GM18520 (cell line): ENCODE measurements at regions not wholly inside any gene's neighbourhood (a gene's known extent, or its start where the extent isn't known, plus 50 kb on each side); places are given as distances from the start of the nearest gene placed in this dataset.

Source experiments
- ATAC-seq: cut with Tn5 transposase; IDR thresholded peaks from one replicate; pipeline ENCODE4 v1.9.1; 2021; ENCODE audit not compliant: unreplicated experiment

DNA sequence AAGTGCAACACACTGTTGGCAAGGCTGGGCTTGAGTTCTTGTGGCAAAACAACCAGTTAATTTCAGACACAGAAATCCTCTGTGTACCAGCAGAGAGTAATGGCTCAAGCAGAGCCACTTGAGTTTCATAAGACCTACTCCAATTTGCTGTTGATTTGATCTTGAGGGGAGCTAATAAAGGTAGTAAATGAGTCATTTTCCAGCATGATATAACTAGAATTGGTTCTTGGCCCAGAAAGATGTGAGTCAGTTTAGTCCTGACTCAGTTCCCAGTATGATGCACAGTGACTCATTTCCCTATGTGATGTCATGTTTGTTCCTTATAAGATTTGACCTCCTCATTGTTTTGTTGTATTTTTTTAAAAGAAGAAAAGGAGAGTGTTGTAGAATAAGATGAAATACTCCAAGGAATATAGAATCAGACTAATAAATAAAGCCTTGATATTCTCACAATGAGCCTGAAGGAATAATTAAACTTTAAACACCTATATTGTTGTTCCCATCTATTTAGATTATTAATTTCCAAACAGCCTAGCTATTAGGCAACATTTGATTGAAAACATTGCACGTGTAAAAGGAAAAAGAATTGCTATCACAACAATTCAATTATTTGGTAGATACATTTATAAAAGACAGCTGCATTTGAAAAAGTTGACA is 186.2 kb downstream of the REEP3 start:
- ATAC-seq, result peak; percentile 93

DNA sequence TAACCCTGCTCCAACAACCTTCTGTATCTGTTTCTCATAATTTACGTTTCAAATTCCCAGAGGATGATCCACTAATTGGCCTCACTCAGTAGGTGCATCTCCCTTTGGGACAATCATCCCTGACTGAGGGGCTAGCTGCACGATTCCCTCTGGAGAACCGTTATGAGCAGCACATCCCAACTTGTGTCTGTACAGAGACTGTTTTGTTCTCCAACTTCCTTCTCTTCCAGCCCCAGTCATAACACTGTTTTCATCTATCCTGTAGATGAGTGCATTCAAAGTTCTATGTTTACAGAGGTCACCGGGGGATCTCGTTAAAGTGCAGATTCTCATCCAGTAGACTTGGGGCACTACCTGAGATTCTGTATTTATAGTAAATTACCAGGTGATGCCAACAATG is 187.2 kb downstream of the REEP3 start:
- no peak for ATAC-seq

- no peak for ATAC-seq
These were observed 189.5 kb downstream of the REEP3 start for GRCh38 chr10:63710703-63711102.

DNA sequence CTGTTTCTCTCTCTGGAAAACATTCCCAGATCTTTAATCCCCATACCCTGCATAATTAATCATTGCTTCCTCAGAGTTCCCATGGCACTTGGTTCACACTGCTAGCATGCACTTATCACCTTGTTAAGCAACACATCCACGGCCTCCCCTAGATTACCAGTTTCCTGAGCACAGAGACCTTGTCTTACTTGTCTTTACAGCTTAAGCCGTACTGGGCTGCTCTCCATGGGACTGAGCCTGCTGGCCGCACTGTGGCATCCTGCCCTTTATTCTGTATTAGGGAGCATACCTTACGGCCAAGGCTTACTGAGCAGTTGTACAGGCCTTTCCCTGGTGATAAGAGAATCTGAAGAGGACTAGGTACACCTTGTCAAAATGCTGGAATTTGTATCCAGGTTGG is 190.2 kb downstream of the REEP3 start:
- no peak for ATAC-seq

- ATAC-seq, result no peak
These were observed 190.9 kb downstream of the REEP3 start for GRCh38 chr10:63711867-63712716.

- no peak for ATAC-seq
These were observed 191.5 kb downstream of the REEP3 start for GRCh38 chr10:63712717-63713115.

DNA sequence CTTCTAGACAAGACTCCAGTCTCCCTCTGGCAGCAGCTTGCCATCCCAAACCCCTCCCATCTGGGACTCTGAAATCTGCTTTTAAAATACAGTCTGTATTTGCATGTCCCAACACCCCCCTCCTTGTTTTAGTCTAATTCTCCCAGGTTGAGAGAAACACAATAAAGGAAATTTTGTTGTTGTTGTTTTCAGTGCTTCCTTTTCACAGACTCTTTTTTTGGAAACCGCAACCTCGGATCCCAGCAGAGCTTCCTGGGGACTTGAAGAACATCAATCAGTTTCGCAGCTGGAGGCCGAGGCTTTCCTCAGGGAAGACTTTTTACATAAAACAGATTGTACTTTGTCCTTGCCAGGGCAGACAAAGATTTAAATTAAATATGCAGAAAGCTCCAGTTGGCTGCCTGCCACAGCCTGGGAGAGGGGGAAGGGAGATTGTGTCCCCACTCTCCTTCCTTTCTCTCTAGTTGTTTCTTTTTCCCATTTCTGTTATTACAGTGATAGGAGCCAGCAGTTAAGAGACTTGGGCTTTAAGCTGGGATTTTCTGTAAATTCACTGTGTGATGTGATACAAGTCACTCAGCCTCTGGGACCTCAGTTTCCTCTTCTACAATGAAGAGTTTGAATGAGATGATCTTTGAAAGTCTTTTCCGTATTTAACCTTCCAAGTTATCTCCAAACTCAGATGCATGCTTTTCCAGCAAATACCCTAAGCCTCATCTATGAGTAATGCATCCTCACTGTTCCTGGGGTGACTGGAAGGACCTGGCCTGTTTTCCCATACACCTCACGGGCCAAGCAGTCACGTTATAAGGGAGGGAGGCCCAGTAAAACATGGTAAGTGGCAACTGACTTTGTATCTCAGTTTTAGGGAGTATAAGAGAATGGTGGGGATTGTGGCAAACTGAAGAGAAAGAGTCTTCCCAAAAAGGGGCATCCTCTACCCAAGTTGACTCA is 192.3 kb downstream of the REEP3 start:
- ATAC-seq, result no peak

DNA sequence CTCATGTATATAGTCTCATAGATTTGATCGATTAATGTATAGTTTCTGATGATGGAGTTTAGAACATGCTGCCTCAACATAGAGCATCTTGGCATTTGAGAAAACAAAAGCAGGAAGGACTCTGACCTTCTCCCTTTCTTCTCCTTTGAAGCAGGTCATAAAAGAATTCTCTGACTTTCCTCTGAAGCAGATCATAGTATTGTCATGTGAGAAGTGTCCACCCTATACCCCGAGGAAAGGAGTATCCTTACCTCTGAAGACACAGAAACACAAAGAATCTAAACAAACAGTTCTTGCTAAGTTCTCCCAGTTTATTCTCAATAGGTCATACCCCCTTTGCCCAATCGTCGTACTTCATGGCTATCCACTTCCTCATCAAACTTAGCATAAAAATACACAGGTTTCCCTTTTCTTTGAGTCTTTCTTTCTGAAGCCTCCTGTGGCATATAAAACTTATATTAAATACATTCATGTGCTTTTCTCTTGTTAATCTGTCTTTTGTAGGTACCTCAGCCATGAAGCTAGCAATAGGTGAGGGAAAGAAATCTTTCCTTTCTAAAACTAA is 194.9 kb downstream of the REEP3 start:
- no peak for ATAC-seq

DNA sequence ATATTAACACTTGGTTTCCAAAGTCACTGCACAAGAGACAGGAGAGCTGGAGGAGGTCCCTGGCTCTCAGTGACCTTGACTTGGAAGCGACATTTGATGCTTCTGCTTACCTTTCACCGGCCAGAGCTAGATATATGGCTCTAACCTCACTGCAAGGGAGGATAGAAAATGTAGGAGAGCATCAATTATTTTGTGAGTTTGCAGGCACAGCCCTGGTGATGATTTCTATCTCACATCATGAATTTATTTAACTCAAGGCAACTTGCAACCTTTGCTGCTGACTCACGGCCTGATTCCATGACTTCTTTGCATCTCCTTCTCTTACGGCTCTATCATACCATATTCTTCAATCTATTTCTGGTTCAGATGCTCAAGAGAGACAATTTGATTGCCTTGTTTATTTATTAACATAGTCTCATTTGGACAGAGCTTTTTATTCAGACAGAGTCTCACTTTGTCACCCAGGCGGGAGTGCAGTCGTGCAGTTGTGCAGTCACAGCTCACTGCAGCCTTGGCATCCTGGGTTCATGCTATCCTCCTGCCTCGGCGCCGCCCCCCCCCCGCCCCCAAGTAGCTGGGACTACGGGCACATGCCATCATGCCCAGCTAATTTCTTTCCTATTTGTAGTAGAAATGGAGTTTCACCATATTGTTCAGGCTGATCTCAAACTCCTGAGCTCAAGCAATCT is 196.0 kb downstream of the REEP3 start:
- no peak for ATAC-seq

DNA sequence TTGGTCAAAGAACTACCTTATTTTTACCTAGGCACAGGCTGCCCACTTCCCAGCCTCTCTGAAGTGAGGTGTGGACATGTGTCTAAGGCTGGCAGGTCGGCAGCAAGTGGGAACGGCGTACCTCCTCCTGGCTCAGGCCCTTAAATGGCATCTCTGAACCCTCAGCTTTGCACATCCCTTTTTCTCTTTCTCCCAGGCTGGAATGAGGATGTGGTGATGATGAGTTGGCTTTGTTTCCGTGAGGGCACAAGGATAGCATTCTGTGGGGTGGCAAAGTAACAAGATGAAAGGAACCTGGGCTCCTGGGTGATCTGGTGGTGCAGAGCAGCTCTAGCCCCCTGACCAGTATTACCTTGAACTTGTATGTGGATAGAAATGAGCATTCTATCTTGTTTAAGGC is 196.8 kb downstream of the REEP3 start:
- no peak for ATAC-seq

DNA sequence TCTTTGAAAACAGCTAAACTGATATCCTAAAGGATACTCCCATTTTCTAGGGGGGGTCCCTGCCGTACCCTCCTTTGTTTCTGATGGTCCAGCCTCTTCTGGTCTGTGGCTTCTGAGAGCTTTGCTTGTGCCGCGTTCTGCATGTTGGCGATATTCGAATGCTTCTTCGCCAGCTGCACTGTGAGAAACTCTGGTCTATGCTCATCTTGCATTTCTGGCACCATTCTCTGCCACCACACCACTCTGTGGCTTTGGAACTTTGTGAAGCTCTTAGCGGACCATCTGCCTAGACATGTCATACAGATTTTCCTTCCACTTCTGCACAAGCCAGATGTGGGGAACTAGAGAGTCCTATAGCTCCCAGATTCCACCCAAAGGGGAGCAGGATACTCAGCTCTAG is 197.2 kb downstream of the REEP3 start:
- no peak for ATAC-seq

GRCh38 chr10:63719226-63719856 is 198.1 kb downstream of the REEP3 start:
- no peak for ATAC-seq

- ATAC-seq, result no peak
These were observed 198.9 kb downstream of the REEP3 start for GRCh38 chr10:63720072-63720537.

DNA sequence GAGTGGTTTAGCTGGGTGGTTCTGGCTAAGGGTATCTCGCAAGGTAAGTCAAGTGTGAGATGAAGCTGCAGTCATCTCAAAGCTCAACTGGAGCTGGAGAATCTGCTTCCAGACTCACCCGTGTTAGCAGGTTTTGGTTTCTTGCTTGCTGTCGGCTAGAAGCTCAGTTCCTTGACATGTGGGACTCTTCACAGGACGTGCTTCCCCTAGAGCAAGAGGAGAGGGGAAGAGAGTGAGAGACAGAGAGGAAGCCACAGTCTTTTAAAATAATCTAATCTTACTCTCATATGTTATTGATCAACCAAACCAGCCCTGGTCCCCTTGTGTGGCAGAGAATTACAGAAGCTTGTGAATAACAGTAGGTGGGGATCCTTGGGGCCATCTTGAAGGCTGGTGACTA is 199.5 kb downstream of the REEP3 start:
- ATAC-seq, result no peak

- ATAC-seq, result no peak
These were observed 201.3 kb downstream of the REEP3 start for GRCh38 chr10:63722537-63722936.

DNA sequence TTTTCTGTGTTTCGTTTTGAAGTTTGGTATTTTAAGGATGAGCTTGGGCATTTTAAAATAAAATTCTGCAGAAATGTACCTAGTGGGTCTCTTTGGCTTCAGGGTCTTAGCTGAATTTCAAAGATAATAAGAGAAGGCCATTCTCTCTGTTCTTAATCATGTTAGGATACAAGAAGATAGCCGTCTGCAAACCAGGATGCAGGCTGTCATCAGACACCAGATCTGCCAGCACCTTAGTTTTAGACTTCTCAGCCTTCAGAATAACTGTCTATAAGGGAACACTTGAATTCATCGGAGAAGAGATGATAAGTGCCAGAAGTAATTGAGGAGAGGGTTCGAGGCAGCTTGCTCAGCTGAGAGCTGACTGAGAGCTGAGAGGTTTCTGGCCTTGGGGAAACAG is 202.1 kb downstream of the REEP3 start:
- no peak for ATAC-seq

DNA sequence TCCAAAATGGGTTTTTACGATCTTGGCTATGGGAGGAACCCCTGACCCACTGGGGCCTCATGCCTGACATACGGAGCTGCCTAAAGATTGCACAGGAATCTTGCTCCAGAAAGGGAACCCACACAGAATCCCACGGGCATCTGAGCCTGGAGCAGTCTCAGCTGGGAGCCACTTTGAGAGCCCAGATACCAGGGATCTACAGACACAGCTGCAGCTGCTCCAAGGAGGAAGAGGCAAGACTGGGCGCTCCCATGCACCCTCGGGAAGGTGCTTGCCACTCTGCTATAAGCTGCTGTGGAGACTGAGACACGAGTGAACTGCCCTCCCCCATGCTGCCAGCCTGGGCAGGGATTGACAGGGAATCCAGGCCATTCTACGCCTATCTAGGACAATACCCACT is 202.5 kb downstream of the REEP3 start:
- ATAC-seq, result no peak

GRCh38 chr10:63724922-63725321 is 203.7 kb downstream of the REEP3 start:
- ATAC-seq, result no peak

DNA sequence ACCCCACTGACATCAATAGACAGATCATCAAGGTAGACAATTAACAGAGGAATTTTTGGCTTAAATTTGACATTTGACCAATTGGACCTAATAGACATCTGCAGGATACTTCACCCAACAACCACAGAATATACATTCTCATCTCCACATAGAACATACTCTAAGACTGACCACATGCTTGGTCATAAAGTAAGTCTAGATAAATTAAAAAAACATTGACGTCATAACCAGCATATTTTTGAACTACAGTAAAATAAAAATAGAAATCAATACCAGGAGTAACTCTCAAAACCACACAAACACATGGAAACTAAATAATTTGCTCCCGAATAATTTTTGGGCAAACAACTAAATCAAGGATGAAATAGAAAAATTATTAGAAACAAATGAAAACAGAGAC is 205.7 kb downstream of the REEP3 start:
- no peak for ATAC-seq

- ATAC-seq, result no peak
These were observed 206.4 kb downstream of the REEP3 start for GRCh38 chr10:63727636-63728035.
